ENCODE measurements at regions not wholly inside any gene's neighbourhood (a gene's known extent, or its start where the extent isn't known, plus 50 kb on each side); places are given as distances from the start of the nearest gene placed in this dataset.

DNA sequence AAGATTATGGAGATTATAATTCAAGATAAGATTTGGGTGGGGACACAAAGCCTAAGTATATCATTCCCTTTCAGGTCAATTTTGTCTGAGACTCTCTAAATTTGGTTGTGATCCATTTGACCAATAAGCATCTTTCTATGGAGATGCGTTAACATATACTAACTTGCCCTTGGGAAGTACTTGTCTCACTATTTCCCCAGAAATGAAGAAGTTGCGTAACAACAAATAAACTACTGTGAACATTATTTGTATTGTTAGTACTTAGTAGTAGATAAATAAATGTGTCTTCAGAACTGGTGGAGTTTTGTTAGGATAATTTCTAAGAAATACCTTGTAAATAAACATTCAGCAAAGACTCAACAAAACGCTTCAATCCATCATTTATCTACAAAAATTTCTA lies 127.3 kb upstream of the LYZL2 start:
- H3K4me3 ChIP-seq (ENCODE audit: low read length) = no peak overlapping the region
- no peaks in the 10 kb centered on the region for H3K9me2 ChIP-seq (ENCODE audit: insufficient read depth, low read length)
- H4K20me1 ChIP-seq (ENCODE audit: insufficient read depth) = no peaks in the 10 kb centered on the region
- no peaks in the 10 kb centered on the region for H3K9me3 ChIP-seq (ENCODE audit: low read length)
- H3K27ac ChIP-seq (ENCODE audit: low read length) = no peak overlapping the region
- H3K79me2 ChIP-seq (replicated peaks; ENCODE audit: insufficient read depth, low read length) = no peaks in the 10 kb centered on the region
- no peak overlapping the region for H3K4me2 ChIP-seq (ENCODE audit: low read length)
- H2AFZ ChIP-seq (ENCODE audit: low read depth, low read length) = no peak overlapping the region
- H3F3A ChIP-seq (ENCODE audit: insufficient read depth, low read length, poor library complexity, severe bottlenecking) = no peaks in the 10 kb centered on the region
- H3K27me3 ChIP-seq (ENCODE audit: insufficient read depth, low read depth, low read length) = no peaks in the 10 kb centered on the region
- H3K36me3 ChIP-seq (ENCODE audit: insufficient read depth, low read length) = no peaks in the 10 kb centered on the region
- H3K9ac ChIP-seq (ENCODE audit: low read length) = no peak overlapping the region
- TF ChIP-seq EP300 (conservative IDR thresholded peaks at IDR 0.05; ENCODE audit: poor library complexity, severe bottlenecking) (no peak), POLR2AphosphoS5 (IDR thresholded peaks at IDR 0.05) (no peak), SMC3 (conservative IDR thresholded peaks at IDR 0.05; ENCODE audit: poor library complexity) (no peak), TAF1 (IDR thresholded peaks at IDR 0.05; ENCODE audit: low read depth) (no peak), EZH2 (IDR thresholded peaks at IDR 0.05; ENCODE audit: borderline replicate concordance, insufficient read depth, low read length, poor library complexity, severe bottlenecking) (no peak), REST (IDR thresholded peaks at IDR 0.05; ENCODE audit: borderline replicate concordance) (no peak), CTCF (IDR thresholded peaks at IDR 0.05; ENCODE audit: poor library complexity, severe bottlenecking) (no peak), MXI1 (conservative IDR thresholded peaks at IDR 0.05; ENCODE audit: poor library complexity, severe bottlenecking) (no peak), RAD21 (conservative IDR thresholded peaks at IDR 0.05) (no peak)

- no peak for TF ChIP-seq EP300 (conservative IDR thresholded peaks at IDR 0.05; ENCODE audit: poor library complexity, severe bottlenecking)
- TF ChIP-seq POLR2AphosphoS5 (IDR thresholded peaks at IDR 0.05) = no peak
- no peak for TF ChIP-seq REST (IDR thresholded peaks at IDR 0.05; ENCODE audit: borderline replicate concordance)
- TF ChIP-seq CTCF (IDR thresholded peaks at IDR 0.05; ENCODE audit: poor library complexity, severe bottlenecking) = no peak
- TF ChIP-seq RAD21 (conservative IDR thresholded peaks at IDR 0.05) = no peak
- no peak for TF ChIP-seq MXI1 (conservative IDR thresholded peaks at IDR 0.05; ENCODE audit: poor library complexity, severe bottlenecking)
- no peak for TF ChIP-seq TAF1 (IDR thresholded peaks at IDR 0.05; ENCODE audit: low read depth)
- TF ChIP-seq EZH2 (IDR thresholded peaks at IDR 0.05; ENCODE audit: borderline replicate concordance, insufficient read depth, low read length, poor library complexity, severe bottlenecking) = no peak
- no peak for TF ChIP-seq SMC3 (conservative IDR thresholded peaks at IDR 0.05; ENCODE audit: poor library complexity)
- Histone ChIP-seq H3F3A (ENCODE audit: insufficient read depth, low read length, poor library complexity, severe bottlenecking) (no peaks in the 10 kb centered on the region), H3K79me2 (replicated peaks; ENCODE audit: insufficient read depth, low read length) (no peaks in the 10 kb centered on the region), H2AFZ (ENCODE audit: low read depth, low read length) (no peak overlapping the region), H3K36me3 (ENCODE audit: insufficient read depth, low read length) (no peaks in the 10 kb centered on the region), H3K27me3 (ENCODE audit: insufficient read depth, low read depth, low read length) (no peaks in the 10 kb centered on the region), H3K4me3 (ENCODE audit: low read length) (no peak overlapping the region), H3K9ac (ENCODE audit: low read length) (no peak overlapping the region), H4K20me1 (ENCODE audit: insufficient read depth) (no peaks in the 10 kb centered on the region), H3K9me2 (ENCODE audit: insufficient read depth, low read length) (no peaks in the 10 kb centered on the region), H3K4me2 (ENCODE audit: low read length) (no peak overlapping the region), H3K27ac (ENCODE audit: low read length) (no peak overlapping the region), H3K9me3 (ENCODE audit: low read length) (no peaks in the 10 kb centered on the region)
Observed at GRCh38 chr10:30756151-30756550, 126.6 kb upstream of the LYZL2 start.
